NOMO-1 treated with DMSO at 0.1 percent for 48 hours (cell line): ENCODE measurements at regions not wholly inside any gene's neighbourhood (a gene's known extent, or its start where the extent isn't known, plus 50 kb on each side); places are given as distances from the start of the nearest gene placed in this dataset.
"Not testable (repeated sequence)": the region's sequence is repeated elsewhere in the genome, so short reads cannot be mapped to it uniquely, and the experiment has no call there.

Experiments used
- DNase-seq: peaks from one replicate; lab custom pipeline; 2025; ENCODE audit not compliant: unreplicated experiment; lab: John Stamatoyannopoulos, UW

DNA sequence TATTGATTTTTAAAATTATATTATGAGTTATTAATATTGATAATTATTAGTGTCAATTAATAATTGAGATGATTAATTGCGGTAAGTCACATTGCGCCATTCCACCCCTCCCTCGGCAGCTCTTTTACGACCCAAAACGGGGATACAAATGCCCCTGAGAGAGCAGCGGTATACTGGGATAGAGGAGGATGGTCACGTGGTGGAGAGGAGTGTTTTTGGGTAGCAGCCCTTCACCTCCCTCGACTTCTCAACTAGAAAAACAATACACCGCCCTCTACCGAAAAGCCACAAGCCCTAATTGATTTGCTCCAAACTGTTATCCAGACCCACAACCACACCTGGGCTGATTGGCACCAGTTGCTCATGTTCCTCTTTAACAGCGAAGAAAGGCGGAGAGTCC is 71.0 kb downstream of the DAPL1 start:
- DNase-seq, result not testable (repeated sequence)

DNA sequence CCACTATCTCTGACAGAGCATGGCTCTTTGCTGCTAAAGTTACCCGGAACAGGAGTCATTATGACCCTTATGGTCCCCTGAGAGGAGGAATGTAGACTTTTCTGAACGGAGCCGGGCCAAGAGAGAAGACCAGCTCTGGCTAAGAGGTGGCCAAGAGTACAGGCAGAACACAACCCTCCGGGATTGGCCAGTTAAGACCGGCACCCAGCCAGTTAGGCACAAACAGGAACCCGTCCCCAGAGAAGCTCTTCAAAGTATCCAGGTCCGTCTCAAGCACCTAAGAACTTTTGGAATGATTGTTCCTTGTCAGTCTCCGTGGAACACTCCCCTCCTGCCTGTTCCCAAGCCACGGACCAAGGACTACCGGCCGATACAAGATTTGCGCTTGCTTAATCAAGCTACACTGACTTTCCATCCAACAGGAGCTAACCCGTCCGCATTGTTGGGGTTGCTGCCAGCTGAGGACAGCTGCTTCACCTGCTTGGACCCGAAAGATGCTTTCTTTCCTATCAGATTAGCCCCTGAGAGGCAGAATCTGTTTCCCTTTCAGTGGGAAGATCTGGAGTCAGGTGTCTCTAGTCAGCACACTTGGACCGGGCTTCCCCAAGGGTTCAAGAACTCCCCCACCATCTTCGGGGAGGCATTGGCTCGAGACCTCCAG is 72.5 kb downstream of the DAPL1 start:
- DNase-seq, result not testable (repeated sequence)

DNA sequence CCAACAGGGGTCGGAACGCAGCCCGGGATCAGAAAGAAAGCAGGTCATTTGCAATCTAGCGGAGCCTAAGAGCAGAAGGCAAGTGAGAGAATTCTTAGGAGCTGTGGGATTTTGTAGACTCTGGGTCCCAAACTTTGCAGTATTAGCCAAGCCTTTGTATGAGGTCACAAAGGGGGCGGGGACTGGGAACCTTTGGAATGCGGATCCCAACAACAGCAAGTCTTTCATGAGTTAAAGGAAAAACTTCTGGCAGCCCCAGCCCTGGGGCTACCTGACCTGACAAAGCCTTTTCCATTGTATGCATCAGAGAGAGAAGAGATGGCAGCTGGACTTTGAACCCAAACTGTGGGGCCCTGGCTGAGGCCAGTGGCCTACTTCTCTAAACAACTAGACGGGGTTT is 73.3 kb downstream of the DAPL1 start:
- DNase-seq, result not testable (repeated sequence)

DNA sequence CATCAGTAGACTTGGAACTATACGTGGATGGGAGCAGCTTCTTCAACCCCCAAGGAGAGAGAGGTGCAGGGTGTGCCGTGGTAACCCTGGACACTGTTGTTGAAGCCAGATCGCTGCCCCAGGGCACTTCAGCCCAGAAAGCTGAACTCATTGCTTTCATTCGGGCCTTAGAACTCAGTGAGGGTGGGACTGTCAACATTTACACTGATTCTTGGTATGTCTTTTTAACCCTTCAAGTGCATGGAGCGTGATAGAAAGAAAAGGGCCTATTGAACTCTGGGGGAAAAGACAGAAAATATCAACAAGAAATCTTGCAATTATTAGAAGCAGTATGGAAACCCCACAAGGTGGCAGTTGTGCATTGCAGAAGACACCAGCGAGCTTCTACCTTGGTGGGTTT is 74.0 kb downstream of the DAPL1 start:
- DNase-seq, result not testable (repeated sequence)

DNA sequence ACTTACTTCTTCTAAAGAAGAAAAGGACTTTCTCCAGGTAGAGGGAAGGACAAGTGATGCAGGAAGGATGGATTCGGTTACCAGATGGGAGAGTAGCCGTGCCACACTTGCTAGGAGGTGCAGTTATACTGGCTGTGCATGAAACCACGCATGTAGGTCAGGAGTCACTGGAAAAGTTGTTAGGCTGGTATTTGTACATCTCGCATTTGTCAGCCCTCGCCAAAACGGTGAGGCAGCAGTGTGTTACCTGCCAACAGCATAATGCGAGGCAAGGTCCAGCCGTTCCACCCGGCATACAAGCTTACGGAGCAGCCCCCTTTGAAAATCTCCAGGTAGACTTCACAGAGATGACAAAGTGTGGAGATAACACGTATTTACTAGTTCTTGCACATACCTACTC is 74.5 kb downstream of the DAPL1 start:
- not testable (repeated sequence) for DNase-seq

DNA sequence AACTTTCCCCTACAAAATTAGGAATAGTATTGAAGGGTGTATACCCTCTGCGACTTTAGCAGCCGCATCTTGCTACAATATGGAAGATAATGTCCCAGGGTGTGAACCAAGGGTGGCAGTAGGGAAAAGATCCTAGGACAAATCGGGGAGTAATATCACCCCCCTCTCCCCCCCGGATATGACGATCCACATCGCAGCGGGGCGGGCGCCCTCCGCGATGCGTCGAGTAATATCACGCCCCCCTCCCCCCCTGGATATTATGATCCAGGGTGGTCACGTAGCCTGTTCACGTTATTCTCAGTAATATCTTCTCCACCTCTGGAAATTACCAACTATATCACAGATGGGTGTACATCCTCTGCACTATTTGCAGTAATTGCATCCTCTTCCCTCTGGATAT is 82.9 kb downstream of the DAPL1 start:
- DNase-seq, result no peak

DNA sequence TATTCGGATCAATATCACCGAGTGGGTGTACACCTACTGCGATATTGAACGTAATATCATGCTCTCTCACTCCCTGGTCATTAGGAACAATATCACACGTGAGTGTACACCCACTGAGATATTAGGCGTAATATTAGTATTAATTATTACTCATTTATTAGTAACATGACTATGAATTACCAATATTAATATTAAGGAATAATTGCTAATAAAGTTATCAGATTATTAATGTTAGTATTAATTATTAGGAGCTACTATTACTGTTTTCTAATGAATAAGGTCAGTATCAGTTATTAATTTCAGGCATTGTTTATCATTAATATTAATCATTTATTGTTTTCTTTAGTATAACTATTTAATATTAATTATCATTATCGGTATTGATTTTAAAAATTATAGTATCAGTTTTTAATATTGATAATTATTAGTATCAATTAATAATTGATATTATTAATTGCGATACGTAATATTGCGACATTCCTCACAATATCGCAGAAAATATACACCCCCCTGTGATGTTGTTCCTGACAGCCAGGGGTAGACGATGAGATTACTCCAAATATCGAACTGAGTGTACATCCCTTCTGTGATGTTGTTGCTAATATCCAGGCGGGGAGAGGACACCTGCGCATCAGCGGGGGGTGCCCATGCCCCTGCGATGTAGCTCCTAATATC is 84.2 kb downstream of the DAPL1 start:
- DNase-seq, result no peak

DNA sequence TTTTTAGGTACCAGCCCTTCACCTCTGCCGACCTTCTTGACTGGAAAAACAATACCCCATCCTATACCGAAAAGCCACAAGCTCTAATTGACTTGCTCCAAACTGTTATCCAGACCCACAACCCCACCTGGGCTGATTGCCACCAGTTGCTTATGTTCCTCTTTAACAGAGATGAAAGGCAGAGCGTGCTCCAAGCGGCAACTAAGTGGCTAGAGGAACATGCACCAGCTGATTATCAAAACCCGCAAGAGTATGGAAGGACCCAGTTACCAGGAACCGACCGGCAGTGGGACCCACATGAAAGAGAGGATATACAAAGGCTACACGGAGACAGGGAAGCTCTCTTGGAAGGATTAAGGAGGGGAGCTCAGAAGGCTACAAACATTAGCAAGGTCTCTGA is 86.1 kb upstream of the TANC1 start:
- DNase-seq, result no peak

DNA sequence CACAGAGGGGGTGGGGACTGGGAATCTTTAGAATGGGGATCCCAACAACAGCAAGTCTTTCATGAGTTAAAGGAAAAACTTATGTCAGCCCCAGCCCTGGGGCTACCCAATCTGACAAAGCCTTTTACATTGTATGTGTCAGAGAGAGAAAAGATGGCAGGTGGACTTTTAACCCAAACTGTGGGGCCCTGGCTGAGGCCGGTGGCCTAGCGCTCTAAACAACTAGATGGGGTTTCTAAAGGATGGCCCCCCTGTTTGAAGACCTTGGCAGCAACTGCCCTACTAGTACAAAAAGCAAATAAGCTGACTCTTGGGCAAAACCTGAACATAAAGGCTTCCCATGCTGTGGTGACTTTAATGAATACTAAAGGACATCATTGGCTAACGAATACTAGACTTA is 83.9 kb upstream of the TANC1 start:
- DNase-seq, result not testable (repeated sequence)

DNA sequence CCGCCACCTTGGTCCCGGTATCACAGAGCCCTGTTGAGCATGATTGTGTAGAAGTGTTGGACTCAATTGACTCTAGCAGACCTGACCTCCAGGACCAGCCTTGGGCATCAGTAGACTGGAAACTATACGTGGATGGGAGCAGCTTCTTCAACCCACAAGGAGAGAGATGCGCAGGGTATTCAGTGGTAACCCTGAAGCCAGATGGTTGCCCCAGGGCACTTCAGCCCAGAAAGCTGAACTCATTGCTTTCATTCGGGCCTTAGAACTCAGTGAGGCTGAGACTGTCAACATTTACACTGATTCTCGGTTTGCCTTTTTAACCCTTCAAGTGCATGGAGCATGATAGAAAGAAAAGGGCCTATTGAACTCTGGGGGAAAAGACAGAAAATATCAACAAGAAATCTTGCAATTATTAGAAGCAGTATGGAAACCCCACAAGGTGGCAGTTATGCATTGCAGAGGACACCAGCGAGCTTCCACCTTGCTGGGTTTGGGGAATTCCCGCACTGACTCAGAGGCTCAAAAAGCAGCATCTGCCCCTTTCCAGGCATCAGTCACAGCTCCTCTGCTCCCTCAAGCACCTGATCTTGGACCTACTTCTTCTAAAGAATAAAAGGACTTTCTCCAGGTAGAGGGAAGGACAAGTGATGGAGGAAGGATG is 83.3 kb upstream of the TANC1 start:
- not testable (repeated sequence) for DNase-seq

DNA sequence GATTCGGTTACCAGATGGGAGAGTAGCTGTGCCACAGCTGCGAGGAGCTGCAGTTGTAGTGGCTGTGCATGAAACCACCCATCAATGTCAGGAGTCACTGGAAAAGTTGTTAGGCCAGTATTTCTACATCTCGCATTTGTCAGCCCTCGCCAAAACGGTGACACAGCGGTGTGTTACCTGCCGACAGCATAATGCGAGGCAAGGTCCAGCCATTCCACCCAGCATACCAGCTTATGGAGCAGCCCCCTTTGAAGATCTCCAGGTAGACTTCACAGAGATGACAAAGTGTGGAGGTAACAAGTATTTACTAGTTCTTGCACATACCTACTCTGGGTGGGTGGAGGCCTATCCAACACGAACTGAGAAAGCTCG is 82.8 kb upstream of the TANC1 start:
- DNase-seq, result not testable (repeated sequence)

DNA sequence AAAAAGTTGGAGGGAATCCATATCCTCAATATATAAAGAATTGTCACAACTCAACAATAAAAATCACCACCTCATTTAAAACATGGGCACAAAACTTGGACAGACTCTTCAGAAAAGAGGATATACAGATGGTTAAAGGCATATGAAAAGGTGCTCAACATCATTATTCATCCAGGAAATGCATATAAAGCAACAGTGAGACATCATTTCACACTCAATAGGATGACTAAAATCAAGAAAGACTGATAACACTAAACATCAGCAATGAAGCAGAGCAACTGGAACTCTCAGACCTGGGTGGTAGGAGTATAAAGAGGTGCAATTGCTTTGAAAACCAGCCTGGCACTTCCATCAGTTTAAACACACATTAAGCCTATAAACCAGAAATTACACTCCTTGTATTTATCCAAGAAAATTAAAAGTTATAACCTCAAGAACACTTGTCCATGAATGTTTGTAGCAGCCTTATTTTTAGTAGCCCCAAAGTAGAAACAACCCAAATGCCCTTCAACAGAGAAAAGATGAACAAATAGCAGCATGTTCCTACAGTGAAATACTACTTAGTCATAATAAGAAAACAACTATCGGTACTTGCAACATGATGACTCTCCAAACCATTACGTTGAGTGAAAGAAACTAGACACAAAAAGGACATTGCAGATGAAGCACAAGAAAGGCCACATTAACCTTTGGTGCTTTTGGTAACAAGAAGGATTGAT is 79.1 kb upstream of the TANC1 start:
- DNase-seq, result no peak

DNA sequence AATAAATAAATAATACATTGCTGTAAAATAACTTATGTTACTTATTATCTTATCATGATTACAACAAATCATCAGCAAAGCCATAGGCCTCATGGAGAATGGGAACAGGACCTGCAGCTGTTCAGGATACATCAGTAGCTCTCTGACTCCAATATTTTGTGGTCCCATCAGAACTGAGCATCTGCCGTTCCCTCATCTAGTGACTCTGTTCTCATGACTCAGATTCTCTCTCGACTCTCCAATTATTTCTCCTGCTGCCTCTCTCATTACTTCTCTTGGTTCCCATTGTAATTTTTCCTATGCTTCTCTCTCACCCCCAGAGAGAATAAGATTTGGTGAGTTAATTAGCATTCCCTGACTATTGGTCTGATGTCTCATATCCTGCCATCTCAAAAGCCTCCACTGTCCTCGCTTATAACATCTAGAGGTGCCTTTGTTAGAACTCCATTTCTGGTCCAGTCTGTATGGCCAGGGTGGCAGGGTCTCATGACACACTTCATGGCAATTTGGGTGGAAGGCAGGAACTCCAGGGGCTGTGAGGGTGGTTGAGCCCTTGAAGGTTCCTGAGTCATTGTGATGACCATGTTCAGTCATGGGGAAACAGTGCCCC is 78.0 kb upstream of the TANC1 start:
- DNase-seq, result no peak

DNA sequence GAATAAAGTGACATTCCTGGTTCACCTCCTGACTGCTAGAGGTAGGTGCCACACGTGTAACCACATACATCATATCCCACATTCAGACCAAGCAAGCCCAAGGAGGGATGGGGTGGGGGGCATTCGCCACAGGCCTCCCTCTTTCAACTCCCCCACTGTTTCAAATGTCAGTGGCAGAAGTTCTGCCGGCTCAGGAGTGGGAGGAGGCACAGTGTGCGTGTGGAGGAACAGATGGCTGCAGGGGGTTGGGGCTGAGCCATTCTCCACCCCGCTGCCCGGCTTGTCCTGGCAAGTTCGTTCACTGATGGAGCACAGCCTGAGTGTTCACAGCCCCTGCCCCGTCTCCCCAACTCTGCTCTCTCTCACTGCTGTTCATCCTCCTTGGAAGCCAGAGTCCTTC is 75.4 kb upstream of the TANC1 start:
- DNase-seq, result no peak

DNA sequence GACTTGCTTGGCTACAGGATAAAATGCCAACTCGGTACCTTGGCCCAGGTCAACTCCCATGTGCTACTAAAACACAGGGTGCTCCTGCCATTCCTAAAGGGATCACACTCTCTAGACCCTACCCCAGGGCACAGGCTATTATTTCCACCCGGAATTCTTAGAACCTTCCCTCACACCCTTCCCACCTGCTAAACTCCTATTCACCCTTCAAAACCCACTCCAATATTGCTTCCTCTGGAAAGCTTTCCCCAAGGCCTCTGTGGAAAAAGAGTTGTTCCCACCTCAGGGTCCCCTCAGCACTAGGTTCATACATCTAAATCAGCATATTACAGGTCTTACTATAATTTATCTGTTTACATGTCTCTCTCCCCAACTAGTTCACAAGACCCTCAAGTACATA is 75.0 kb upstream of the TANC1 start:
- no peak for DNase-seq

DNA sequence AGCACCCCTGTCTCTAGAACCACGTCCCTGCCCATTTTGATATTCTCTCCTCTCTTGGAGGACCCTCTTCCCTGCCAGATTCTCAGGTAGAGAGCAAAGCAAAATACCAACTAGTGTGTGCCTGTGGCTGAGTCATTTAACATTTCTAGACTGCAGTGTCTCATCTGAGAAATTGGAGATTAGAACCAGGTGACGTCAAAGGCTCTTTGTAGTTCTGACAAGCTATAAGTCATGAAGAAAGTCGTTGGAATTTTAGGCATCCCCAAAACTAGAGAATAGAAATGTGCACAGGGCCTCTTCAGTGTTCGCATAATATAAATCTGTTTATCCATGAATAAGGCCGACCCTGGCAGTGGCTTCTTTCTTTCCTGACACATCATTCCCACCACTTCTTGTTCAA is 74.4 kb upstream of the TANC1 start:
- DNase-seq, result no peak

DNA sequence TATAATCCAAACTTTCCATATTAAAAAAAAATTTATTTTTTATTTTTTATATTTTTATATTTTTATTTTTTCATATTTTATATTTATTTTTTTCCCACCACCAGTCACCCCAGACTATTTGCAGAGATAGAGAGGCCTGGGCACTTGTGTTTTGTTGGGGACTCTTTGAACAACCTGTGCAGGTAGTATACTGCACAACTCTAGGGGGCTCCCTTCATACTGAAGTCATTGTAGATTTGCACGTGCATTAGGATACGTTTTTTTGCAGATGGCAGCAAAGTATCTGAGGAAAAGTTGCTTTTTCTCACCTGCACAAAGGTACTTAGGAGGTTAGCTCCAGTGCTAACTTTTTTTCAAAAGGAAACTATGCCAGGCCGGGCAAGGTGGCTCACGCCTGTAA is 73.9 kb upstream of the TANC1 start:
- DNase-seq, result no peak

DNA sequence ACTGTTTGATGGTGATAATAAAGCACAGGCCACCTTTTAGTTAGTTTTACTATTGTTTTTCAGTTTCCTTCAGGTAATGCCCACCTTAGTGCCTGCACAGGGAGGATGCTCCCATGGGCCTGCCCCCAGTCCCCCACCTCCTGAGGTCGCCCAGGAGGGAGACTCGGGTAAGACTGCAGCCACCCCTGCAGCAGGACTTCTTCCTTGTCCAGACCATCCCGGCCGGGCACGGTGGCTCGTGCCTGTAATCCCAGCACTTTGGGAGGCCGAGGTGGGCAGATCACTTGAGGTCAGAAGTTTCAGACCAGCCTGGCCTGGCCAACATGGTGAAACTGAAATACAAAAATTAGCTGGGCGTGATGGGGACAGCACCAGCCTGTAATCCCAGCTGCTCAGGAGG is 68.1 kb upstream of the TANC1 start:
- DNase-seq, result no peak

DNA sequence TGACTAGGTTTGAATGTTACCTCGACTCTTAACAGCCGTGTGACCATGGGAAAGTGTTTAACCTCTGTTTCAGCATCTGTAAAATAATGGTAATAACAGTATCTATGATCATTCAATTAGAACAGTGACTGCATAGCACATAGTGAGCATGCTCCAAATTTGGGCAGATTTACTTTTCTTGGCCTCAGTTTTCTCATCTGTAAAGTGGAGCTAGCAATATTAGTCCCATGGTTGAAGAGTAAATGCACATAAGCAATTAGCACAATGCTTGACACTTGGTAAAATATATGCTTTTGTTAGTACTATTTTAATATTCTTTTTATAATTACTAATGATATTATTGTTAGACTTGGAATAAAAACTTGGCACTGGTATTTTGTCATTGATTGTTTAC is 66.4 kb upstream of the TANC1 start:
- DNase-seq, result no peak

DNA sequence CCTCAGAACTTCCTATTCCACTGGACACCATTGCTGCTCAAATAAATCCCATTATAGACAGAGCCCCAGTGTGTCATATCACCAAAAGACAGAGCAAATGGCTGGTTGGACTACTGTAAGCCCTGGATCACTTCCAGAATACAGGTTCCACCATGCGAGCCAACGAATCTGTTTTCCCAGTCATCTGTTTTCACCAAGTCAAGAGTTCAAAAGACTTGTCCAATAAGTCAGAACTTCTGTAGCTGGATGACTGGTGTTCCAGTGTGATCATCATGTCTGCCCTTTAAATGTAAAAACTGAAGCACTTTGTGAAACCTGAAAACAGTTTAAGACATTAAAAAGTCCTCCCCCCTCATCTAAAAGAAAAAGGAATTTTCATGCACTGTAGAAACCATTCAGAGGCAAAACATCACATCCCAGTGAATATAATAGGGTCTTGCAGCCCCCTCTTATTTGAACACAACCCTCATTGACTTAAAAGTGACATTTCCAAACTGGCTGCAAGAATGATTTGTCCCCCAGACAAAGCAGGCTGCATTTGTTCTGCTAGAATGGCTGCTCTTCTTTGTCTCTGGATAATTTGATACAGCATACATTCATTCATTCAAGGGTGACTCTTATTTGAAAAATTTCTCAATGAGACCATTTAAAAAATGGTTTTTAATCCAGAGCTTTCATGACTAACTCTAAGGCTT is 64.6 kb upstream of the TANC1 start:
- DNase-seq, result no peak

DNA sequence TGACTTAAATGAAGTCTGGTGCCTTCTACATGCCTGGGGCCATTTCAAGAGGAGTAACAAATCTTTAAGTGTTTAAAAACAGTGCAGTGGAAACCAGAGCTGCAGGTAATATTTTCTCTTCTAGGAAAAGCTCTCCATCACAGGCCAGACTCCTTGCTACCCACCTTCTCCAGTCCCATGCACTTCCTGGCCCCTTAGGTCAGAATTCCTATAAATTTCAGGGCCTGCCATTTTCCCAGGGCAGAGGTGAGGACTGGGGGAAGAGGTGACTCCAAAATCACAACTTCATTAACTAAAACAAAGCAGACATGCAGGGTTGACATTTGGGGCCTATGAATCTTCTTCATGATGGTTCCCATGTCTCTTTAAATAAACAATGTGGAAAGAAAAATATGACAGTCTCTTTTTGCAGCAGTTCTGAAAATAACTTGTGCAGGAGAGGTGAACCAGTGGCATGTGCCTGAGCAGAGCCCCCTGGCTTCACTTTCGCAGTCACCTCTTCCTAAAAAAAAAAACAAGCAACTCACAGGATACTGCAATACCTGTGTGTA is 63.7 kb upstream of the TANC1 start:
- no peak for DNase-seq
